Panc1 (cell line): ENCODE measurements at regions not wholly inside any gene's neighbourhood (a gene's known extent, or its start where the extent isn't known, plus 50 kb on each side); places are given as distances from the start of the nearest gene placed in this dataset.

ENCODE experiments used
- CTCF ChIP-seq: fragments of 450-650 bp; IDR thresholded peaks from 2 replicates; pipeline ENCODE4 v1.5.1; 2017; ENCODE audit warnings: mild to moderate bottlenecking
- POLR2AphosphoS5 ChIP-seq: IDR thresholded peaks from 2 replicates; pipeline ENCODE4 v1.6.1; 2012; ENCODE audit warnings: mild to moderate bottlenecking, low read depth, low read length, moderate library complexity
- SIN3A ChIP-seq: IDR thresholded peaks from 2 replicates; pipeline ENCODE4 v1.6.1; 2012; ENCODE audit warnings: low read depth, mild to moderate bottlenecking, low read length, moderate library complexity, borderline replicate concordance; ENCODE audit not compliant: insufficient read depth

GRCh38 chr11:93081694-93082093, 112.2 kb downstream of the MTNR1B start:
- TF ChIP-seq CTCF = no peak
- TF ChIP-seq SIN3A = no peak
- no peak for TF ChIP-seq POLR2AphosphoS5
